ENCODE measurements at regions not wholly inside any gene's neighbourhood (a gene's known extent, or its start where the extent isn't known, plus 50 kb on each side); places are given as distances from the start of the nearest gene placed in this dataset.

DNA sequence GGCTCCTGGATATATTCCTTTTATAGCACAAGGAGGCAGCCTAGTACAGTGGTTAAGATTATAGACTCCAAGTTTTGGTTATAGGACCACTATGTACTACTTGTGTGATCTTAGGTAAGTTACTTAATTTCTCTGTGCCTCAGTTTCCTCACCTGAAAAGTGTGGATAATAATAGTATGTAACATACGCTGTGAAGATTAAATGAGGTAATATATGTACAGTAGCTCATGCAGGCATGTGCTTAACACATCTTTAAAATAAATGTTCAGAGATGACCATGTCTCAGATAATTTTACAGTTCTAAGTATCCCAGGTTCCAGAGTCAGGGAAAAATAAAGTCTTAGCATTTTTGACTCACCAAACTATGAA lies 55.7 kb upstream of the TRABD2B start:
- DNase-seq = no peak

DNA sequence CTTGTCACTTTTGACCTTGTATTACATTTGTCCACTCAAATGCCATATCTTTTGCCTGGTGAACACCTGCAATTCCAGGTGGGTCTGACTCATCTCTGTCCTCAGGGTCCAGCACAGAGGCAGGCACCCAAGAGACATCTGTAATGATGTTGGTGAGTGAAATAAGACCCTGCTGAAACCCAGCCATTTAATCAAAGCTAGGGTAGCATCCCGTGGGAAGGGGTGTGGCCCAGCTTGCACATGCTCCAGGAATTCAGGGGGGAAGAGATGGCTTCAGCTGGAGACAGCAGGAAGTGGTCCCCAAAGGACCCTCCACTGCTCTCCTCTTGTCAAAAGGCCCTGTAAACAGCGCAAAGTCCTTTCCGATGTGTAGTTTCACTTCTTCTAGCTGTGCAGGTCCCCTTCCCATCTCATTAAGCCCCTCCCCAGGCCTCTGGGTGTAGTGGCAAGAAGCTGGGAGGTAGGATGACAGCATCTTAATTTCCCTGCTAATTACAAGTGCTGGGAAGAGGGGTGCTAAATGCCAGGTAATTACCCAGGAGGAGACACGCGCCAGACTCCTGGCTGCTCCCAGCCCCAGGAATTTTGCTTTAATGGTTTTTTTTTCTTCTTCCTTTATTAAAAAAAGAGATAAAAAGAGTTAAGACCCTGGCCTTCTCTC lies 54.4 kb upstream of the TRABD2B start:
- DNase-seq = no peak

DNA sequence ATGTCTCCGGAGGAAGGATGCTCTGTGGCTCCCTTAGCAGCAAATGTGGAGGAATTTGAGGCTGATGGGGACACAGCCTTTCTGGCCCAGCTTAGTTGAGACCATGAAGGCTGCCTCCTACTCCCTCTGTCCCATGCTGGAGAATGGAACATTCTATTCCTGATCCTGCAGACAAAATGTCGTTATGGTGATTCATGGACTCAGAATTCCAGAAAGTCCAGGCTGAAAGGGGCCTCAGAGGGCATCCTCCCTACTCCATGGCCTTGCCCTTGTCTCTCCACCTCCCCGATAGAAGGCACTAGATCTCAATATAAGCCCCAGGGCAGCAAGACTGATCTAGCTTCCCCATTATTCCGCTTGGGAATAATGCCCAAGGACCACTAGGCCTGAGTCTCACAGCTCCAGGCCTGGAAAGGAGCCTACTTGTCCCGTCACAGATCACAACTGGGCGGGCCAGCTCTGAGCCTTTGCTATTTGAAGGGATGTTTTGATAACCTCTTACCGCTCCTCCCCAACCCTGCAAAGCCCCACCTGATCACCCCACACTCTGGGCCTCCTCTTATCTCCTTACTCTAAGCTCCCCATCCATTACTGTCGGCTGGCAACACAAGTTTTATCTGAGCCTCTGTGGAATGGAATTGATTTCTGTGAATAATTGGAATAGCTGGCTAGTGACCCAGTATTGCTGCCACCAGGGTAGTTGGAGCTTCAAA lies 52.8 kb upstream of the TRABD2B start:
- no peak for DNase-seq

DNA sequence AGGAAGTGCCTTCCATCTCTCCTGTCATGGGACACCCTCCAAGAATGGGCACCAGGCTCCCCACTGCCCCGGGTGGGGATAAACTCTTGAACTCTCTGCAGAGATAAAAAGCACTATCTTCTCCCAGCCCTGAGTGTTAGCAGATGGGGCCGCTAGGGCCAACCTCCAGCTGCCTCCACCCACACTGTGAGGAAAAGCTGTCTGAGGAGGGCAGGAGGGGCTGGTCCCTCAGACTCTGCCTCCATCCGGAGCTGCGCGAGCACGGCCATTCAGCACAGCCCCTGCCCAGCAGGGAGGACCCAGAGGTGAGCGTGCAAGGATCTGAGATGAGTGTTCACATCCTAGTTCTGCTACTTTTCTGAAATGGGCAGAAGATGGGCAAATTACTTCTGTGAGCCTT lies 51.8 kb upstream of the TRABD2B start:
- no peak for DNase-seq

DNA sequence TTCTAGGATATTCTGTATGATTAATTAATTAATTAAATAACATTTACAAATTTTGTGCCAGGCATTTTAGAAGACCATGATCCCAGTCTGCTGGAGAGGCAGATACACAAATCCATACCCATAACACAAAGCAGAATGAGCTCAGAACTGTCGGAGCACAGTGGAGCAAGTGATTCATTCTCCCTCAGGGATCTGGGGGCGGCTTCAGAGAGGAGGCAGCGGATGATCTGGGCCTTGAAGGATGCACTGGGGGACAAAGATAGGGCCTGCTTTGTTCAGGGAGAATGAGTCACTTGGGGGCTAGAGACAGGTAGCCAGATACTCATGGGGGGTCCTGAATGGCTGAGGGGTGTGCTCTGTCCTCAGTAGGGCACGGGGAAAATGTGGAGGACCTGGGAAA lies 50.9 kb upstream of the TRABD2B start:
- DNase-seq = no peak

DNA sequence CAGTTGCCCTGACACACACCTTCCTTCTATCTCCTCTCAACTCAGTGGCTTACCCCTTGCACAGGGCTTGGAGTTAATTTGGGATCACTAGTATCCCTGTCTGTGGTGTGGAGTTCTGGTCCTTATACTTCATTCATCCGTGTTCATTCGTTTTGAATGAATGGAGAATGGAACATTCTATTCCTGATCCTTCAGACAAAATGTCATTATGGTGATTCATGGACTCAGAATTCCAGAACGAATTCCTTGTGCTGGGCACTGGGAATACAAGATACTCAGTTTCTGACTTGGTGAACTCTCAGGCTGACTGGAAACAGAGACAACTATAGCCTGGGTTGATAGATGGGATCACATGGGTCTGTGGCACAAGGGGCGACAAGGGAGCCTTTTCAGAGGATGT lies 49.9 kb upstream of the TRABD2B start:
- no peak for DNase-seq
